GM19239 (cell line): ENCODE measurements at regions not wholly inside any gene's neighbourhood (a gene's known extent, or its start where the extent isn't known, plus 50 kb on each side); places are given as distances from the start of the nearest gene placed in this dataset.

Source experiments
- DNase-seq: peaks from one replicate; pipeline ENCODE4 v3.0.0; 2011; ENCODE audit warnings: low spot score; ENCODE audit not compliant: insufficient read length
- FAIRE-seq: peaks from 2 replicates; lab custom pipeline; 2011; peaks lifted over from hg19 to GRCh38; lab: Jason Lieb, UNC

DNA sequence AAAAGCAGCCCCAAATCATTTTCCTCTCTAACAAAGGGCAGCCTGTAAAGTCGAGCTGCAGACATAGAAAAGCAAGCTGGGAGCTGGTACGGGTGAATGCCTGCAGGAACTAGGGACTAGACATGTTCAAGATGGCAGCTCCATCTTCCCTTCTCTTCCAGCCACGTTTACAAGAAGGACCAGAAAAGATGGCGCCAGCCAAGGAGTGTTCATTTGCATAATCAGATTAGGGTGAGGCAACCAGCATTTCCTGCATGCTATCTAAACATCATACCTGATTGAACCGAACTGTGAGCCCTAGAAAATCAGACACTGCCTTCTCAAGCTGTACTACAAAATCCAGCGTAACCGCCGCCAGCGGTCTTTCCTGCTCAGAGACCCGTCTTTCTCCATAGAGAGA lies 896.8 kb downstream of the CDH11 start:
- DNase-seq (no peak), FAIRE-seq (no peak)

GRCh38 chr16:64217789-64218535 lies 903.9 kb downstream of the CDH11 start:
- no peak for FAIRE-seq

DNA sequence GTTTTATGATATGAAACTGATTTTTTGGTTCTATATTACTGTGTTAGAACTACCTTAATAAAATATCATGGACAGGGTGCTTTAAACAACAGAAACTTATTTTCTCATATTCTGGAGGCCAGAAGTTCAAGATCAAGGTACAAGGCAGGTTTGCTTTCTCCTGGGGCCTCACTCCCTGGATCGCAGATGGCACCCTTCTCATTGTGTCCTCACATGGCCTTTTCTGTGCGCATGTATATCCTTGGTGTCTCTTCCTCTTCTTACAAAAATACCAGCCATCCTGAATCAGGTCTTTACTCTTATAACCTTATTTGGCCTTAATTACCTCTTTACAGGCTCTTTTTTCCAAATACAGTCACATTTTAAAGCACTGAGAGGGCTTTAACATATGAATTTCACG lies 906.1 kb downstream of the CDH11 start:
- no peak for FAIRE-seq
- DNase-seq, result no peak

More at GRCh38 chr16:64217789-64218535, 903.9 kb downstream of the CDH11 start:
- no peak for DNase-seq

GRCh38 chr16:64211331-64211730 lies 910.5 kb downstream of the CDH11 start:
- no peak for DNase-seq
- FAIRE-seq, result no peak

GRCh38 chr16:64206862-64207261 lies 915.0 kb downstream of the CDH11 start:
- DNase-seq (no peak), FAIRE-seq (no peak)

DNA sequence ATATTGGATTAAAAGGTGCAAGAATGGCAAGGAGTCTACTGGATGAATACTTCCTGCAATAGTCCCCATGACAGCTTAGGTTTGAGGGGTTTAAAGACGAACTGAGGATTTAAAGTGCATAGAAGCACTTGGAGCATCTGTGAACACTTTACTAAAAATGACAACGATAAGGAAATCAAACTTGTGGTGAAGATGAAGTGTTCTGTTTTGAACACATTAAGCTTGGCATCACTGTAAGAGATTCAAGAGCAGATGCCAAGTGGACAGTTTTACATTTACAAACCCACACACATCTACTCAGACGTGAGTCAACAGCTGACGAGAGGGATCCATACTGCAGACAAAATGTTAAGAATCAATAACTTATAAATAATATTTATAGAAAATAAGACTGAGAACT lies 918.7 kb downstream of the CDH11 start:
- no peak for DNase-seq
- no peak for FAIRE-seq

GRCh38 chr16:64202571-64202970 lies 919.3 kb downstream of the CDH11 start:
- no peak for FAIRE-seq

GRCh38 chr16:64196444-64196843 lies 925.4 kb downstream of the CDH11 start:
- DNase-seq (no peak), FAIRE-seq (no peak)

More at GRCh38 chr16:64202571-64202970, 919.3 kb downstream of the CDH11 start:
- DNase-seq, result no peak

DNA sequence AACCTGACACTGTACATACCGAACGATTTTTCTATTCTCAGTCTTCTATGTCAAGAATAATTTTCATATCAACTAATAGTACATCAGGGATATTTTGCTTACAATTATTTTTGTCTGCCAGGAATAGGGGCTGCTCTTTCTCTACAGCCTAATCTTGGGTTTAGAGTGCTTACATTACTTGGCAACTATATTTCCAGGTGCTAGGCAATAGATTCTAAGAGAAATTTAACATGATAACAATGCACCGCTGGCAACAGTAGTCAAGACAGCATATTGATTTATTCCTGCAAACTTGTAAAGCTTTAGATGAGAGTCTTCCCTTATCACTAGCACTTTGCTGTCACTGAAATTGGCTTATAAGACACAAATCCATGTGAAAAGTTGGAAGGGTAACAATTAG lies 935.9 kb downstream of the CDH11 start:
- DNase-seq (no peak), FAIRE-seq (no peak)

DNA sequence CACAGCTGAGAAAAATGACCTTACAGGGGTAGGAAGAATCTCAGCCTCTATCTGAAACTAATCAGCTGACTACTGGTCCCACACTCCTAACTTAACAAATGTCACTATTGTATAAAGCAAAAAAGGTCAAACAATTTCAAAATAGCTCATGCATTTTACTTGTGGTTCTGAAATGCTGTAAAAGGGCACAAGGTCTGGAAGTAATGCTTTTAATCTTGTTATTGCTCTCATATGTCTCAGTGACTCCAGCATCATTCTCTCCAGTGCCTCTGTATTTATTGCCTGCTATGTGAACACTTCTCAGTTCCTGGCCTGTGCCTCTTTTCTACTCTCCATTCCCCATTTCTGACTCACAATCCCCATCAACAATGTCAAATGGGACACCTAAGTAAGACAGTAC lies 937.7 kb downstream of the CDH11 start:
- no peak for DNase-seq
- FAIRE-seq, result no peak

DNA sequence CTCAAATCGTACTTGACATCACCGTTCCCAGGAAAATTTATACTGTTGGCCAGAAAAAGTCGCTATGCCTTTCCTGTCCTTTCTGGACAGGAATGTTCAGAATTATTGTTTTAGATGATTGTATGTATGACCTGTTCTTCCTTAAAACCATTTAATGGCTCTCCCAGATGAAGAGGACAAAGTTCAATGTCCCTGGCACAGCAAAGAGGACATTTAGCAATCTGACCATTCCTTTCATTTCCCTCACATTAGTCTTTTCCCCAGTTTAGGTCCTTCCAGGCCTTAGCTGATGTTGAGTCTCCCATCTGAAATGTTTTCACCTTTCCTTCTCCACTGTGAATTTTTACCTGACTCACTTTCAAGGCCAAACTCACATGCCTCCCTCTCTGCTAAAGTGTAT lies 938.9 kb downstream of the CDH11 start:
- FAIRE-seq, result no peak
- DNase-seq, result no peak

DNA sequence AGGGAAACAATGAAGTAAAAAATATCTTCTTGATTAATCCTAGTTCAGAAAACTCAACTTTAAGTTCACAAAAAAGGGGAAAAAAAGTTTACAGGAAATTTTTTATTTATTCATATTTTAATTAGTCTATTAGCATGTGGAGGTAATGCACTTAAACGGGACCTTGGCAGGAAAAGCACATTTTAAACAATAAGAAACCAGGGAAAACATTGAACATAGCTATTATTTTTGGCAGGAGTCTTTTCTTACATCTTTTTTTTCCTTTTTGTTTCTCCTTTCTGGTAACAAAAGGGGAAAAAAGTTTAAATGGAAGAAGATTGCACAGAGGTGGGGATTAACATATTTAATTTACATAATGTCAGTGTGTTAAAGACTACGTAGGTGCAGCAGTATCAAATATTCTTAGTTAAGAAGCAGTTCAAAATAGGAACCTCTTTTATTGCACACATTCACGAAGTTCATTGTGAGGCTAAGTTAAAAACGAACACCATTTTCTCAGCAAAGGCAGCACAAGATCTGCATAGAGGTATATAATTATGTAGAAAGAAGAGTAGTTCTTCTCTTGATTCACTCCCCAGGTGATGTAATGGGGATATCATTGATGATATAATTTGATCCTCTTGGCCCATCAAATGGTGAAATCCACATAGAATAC lies 940.5 kb downstream of the CDH11 start:
- FAIRE-seq, result no peak
- no peak for DNase-seq

- DNase-seq (no peak), FAIRE-seq (no peak)
These were observed 941.5 kb downstream of the CDH11 start for GRCh38 chr16:64180136-64180900.

- no peak for DNase-seq
- FAIRE-seq, result no peak
These were observed 947.5 kb downstream of the CDH11 start for GRCh38 chr16:64174327-64174726.

DNA sequence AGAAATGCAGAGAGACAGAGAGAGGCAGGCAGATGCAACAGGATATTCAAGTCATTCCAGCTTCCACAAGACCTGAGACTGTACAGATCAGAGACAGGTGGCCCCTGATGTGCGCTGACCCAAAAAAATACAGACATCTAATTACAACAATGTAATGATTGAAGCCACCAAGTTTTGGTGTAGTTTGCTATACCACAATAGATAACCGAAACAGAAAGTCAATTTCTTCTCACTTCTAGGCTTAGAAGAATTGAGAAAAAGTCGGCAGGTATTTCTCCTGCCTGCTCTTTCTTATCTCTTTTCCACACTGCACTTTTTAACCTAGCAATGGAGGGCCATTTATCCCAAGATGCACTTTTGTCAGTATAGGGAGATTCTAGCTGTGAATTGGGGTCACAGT lies 949.2 kb downstream of the CDH11 start:
- DNase-seq, result no peak
- FAIRE-seq, result no peak

GRCh38 chr16:64172226-64172625 lies 949.6 kb downstream of the CDH11 start:
- DNase-seq, result no peak
- FAIRE-seq, result no peak

DNA sequence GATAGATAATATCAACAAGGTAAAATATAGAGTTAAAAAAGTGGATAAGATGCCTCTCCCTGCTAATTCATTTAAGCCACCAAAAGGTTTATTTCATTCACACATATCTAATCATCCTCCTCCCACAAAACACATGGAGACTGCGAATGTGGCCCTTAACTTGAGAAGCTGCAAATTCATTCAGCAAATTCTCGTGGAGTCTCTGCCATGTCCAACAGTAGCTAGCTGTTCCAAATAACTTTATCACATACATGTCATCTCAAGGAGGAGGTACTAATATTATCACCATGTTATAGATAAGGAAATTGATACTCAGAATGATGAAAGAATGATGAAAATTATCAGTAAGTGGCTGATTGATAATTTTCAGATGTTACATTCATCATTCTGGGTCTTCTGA lies 950.2 kb downstream of the CDH11 start:
- no peak for DNase-seq
- no peak for FAIRE-seq

DNA sequence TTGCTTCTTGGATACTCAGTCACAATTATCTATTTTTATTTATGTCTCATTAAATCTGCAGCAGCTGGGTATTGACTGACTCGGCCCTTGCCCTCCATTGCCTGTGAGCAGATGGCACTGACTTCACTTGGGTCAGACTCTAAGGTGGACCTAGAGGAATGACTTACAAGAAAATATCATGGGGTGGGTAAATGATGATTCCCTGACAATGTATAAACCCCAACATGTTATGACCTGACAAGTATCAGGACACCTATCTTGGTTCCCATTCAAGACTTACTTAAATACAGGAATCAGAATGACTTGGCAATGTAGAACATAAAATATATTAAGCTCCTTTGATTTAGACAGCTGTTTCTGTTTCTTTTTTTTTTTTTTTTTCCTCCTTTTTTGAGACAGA lies 953.5 kb downstream of the CDH11 start:
- FAIRE-seq, result no peak
- DNase-seq, result no peak

GRCh38 chr16:64167936-64168335 lies 953.9 kb downstream of the CDH11 start:
- no peak for FAIRE-seq
- DNase-seq, result no peak

GRCh38 chr16:64165368-64165767 lies 956.5 kb downstream of the CDH11 start:
- DNase-seq, result no peak
- FAIRE-seq, result no peak
